NCI-H446 treated with DMSO at 0.1 percent for 48 hours (cell line): ENCODE measurements at regions not wholly inside any gene's neighbourhood (a gene's known extent, or its start where the extent isn't known, plus 50 kb on each side); places are given as distances from the start of the nearest gene placed in this dataset.
"Not testable (repeated sequence)": the region's sequence is repeated elsewhere in the genome, so short reads cannot be mapped to it uniquely, and the experiment has no call there.

ENCODE experiments used
- DNase-seq: peaks from one replicate; lab custom pipeline; 2025; lab: John Stamatoyannopoulos, UW

DNA sequence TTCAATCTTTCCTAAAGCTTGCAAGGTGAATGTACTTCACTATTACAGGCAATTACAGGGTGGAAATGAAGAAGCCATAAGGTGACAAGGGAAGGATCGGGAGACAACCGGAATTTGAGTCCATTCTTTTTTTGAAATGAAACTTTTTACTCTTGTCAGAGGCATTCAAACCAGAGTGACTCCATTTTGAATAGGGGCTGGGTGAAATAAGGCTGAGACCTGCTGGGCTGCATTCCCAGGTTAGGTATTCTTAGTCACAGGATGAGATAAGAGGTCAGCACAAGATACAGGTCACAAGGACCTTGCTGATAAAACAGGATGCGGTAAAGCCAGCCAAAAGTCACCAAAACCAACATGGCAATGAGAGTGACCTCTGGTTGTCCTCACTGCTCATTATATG is 363.3 kb downstream of the TYW1 start:
- DNase-seq: no peak

GRCh38 chr7:67361150-67361549 is 364.5 kb downstream of the TYW1 start:
- DNase-seq: no peak

DNA sequence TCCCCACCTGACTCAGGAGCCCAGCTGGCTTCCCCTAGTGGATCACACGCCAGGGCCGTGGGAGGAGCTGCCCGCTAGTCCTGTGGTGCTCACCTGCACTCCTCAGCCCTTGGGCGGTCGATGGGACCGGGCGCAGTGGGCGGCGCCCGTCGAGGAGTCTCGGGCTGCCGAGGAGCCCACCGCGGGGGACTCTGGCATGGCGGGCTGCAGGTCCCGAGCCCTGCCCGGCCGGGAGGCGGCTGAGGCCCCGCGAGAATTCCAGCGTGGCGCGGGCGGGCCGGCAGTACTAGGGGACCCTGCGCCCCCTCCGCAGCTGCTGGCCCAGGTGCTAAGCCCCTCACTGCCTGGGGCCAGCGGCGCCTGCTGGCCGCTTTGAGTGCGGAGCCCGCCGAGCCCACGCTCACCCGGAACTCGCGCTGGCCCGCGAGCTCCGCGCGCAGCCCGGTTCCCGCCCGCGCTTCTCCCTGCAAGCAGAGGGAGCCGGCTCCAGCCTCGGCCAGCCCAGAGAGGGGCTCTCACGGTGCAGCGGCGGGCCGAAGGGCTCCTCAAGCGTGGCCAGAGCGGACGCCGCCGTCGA is 367.9 kb downstream of the TYW1 start:
- no peak for DNase-seq

- DNase-seq: peak; percentile 18
Measured at GRCh38 chr7:67371429-67372305, 375.0 kb downstream of the TYW1 start.

GRCh38 chr7:67373389-67373788 is 376.8 kb downstream of the TYW1 start:
- not testable (repeated sequence) for DNase-seq

DNA sequence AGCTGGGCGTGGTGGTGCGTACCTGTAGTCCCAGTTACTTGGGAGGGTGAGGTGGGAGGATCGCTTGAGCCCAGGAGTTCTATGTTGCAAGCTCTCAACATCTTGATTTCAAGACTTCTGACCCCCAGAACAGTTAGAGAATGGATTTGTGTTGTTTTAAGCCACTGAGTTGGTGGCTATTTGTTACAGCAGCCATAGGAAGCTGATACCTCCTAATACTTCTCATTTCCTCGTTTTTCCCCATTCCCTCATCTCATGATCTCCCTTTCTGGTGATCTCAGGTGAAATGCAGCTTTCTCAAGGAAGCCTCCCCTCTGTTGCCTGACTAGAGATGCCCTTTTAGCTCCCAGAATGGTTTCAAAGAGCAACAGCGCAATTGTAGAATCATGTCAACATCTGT is 378.8 kb downstream of the TYW1 start:
- DNase-seq: no peak

- DNase-seq: peak; percentile 49
Measured at GRCh38 chr7:67377939-67378862, 381.6 kb downstream of the TYW1 start.

GRCh38 chr7:67380326-67380725 is 383.7 kb downstream of the TYW1 start:
- no peak for DNase-seq

- DNase-seq: no peak
Measured at GRCh38 chr7:67380858-67381257, 384.2 kb downstream of the TYW1 start.

GRCh38 chr7:67387851-67388250 is 391.2 kb downstream of the TYW1 start:
- DNase-seq: no peak

- DNase-seq: no peak
Measured at GRCh38 chr7:67391168-67391567, 394.5 kb downstream of the TYW1 start.

- DNase-seq: no peak
Measured at GRCh38 chr7:67392596-67393438, 396.2 kb downstream of the TYW1 start.

GRCh38 chr7:67393903-67394302 is 397.3 kb downstream of the TYW1 start:
- no peak for DNase-seq

GRCh38 chr7:67398916-67399315 is 402.3 kb downstream of the TYW1 start:
- DNase-seq: no peak

- no peak for DNase-seq
Measured at GRCh38 chr7:67401492-67401891, 404.9 kb downstream of the TYW1 start.

GRCh38 chr7:67402280-67402679 is 405.6 kb downstream of the TYW1 start:
- DNase-seq: no peak

DNA sequence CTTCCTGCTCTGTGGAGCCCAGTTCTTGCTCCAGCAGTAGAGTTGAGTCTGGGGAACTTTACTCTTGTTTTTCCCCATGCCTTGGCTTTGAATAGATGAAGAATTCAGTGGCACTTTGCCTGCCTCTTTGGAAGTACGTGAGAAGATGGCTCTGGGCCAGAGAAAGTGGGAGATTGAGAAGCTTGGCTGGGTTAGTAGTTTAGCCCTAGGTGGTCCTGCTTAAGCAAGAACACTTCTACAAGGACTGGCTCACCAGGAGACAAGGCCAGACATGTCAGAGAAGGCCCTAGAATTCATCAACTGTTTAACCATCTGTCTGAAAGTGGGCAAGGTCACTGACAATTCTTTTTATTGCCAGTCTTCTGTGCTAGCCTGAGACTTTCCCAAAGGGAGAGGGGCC is 410.3 kb downstream of the TYW1 start:
- peak; percentile 90 for DNase-seq

- DNase-seq: no peak
Measured at GRCh38 chr7:67407392-67408071, 410.9 kb downstream of the TYW1 start.

DNA sequence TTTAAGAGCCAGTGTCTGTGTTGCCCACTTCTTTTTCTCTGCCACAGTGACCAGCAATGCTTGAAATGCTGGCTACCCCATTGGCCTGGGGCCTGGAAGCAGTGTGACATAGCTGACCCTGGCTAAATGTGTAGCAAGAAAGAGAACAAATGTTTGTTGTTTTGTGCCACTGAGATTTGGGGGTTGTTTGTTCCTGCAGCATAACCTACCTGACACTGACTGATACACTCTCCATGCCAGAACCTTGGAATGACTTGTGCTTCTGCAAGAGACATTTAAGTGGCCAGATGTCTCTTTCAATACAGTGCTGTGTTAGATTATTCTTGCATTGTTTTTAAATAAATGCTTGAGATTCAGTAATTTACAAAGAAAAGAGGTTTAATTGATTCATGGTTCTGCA is 411.5 kb downstream of the TYW1 start:
- no peak for DNase-seq

DNA sequence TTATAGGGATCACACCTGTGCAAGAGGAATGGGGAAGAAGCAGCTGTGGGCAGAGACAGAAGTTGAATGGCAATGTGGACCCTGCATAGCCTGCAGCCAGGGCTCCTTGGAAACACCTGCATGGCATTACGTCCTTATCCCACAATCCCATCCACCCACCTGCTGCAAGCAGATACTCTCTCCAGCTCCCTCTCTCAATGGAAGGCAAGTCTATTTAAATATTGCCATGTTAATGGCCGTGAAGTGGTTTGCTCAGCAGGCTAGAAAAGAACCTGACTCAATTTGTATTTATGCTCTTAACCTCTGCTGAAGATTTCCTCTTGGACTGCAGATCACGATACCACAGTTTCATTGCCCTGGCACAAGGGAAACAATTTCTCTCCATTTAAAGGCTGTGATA is 417.0 kb downstream of the TYW1 start:
- no peak for DNase-seq

GRCh38 chr7:67414858-67415257 is 418.2 kb downstream of the TYW1 start:
- no peak for DNase-seq
